ENCODE measurements at regions not wholly inside any gene's neighbourhood (a gene's known extent, or its start where the extent isn't known, plus 50 kb on each side); places are given as distances from the start of the nearest gene placed in this dataset.

DNA sequence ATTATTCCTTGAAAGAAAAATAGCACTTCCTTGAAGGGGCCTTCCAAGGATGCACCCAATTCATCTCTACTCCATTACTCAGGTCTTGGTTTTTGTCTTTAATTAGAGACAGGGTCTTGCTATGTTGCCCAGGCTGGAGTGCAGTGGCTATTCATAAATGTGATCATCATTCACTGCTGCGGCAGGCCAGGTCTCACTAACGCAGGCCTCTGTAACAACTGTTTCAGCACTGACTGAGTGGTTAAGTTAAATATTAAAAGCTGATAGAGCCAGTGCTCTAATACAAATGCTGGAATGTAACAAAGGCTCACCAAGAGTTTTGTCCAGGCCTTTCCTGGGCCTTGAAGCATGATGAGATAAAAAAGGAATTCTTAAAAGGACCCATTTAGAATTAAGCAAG is 61.4 kb upstream of the GNAZ start:
- TF ChIP-seq, protein P1, sequence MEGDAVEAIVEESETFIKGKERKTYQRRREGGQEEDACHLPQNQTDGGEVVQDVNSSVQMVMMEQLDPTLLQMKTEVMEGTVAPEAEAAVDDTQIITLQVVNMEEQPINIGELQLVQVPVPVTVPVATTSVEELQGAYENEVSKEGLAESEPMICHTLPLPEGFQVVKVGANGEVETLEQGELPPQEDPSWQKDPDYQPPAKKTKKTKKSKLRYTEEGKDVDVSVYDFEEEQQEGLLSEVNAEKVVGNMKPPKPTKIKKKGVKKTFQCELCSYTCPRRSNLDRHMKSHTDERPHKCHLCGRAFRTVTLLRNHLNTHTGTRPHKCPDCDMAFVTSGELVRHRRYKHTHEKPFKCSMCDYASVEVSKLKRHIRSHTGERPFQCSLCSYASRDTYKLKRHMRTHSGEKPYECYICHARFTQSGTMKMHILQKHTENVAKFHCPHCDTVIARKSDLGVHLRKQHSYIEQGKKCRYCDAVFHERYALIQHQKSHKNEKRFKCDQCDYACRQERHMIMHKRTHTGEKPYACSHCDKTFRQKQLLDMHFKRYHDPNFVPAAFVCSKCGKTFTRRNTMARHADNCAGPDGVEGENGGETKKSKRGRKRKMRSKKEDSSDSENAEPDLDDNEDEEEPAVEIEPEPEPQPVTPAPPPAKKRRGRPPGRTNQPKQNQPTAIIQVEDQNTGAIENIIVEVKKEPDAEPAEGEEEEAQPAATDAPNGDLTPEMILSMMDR (IDR thresholded peaks at IDR 0.05; ENCODE audit: low read depth, low read length): no peak
- no peak for TF ChIP-seq POLR2A (IDR thresholded peaks at IDR 0.05; ENCODE audit: extremely low read depth, insufficient read length)
- TF ChIP-seq MAX (IDR thresholded peaks at IDR 0.05; ENCODE audit: low read depth, low read length): no peak
- no peak for TF ChIP-seq MYC (IDR thresholded peaks at IDR 0.05; ENCODE audit: low read depth, low read length)
